NCI-H2196 treated with DMSO at 0.1 percent for 48 hours (cell line): ENCODE measurements at regions not wholly inside any gene's neighbourhood (a gene's known extent, or its start where the extent isn't known, plus 50 kb on each side); places are given as distances from the start of the nearest gene placed in this dataset.

ENCODE experiments used
- DNase-seq: peaks from one replicate; lab custom pipeline; 2025; ENCODE audit not compliant: unreplicated experiment; lab: John Stamatoyannopoulos, UW

GRCh38 chr11:90803366-90803765 lies 580.5 kb upstream of the CHORDC1 start:
- DNase-seq, result no peak

DNA sequence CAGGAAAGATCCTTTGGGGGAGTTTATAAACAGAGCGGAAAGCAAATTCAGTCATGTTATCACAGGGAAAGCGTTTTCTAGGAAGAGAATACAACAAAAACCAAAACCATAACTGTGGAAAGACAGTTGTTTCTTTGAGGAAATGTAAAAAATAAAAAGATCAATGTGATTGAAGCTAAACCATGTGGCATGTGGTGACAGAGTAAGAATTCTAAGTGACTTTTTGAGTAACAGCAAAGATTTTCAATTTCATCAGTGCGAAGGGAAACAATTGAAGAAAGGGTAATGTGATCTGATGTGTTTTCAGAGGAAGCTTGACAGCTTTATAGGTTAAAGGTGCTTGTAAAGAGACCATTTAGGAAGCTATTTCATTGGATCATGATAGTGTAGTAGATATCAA lies 575.9 kb upstream of the CHORDC1 start:
- no peak for DNase-seq

GRCh38 chr11:90795746-90796145 lies 572.9 kb upstream of the CHORDC1 start:
- no peak for DNase-seq

GRCh38 chr11:90788961-90789360 lies 566.1 kb upstream of the CHORDC1 start:
- no peak for DNase-seq

- DNase-seq, result no peak
Observed at GRCh38 chr11:90784241-90784814, 561.5 kb upstream of the CHORDC1 start.

- DNase-seq, result no peak
Observed at GRCh38 chr11:90783111-90783510, 560.3 kb upstream of the CHORDC1 start.

DNA sequence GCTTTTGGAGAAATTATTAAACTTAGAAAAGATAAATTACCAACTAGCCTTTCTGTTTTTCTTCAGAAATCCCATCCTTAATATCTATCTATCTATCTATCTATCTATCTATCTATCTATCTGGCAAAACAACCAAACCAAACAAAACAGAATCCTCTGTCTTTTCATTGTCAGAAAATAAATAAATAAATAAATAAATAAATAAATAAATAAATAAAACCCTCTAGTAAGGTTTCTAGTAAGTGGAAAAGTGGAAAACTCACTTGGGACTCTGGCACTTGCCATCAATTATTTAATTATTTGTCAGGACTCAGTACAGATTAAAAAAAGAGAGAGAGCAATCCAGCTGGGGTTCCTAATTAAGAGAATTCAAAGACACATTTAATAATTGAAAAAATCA lies 556.2 kb upstream of the CHORDC1 start:
- DNase-seq, result no peak

GRCh38 chr11:90775567-90776165 lies 552.8 kb upstream of the CHORDC1 start:
- DNase-seq, result no peak

- no peak for DNase-seq
Observed at GRCh38 chr11:90774727-90775566, 552.1 kb upstream of the CHORDC1 start.

GRCh38 chr11:90770007-90770406 lies 547.2 kb upstream of the CHORDC1 start:
- no peak for DNase-seq

GRCh38 chr11:90766121-90766520 lies 543.3 kb upstream of the CHORDC1 start:
- no peak for DNase-seq

DNA sequence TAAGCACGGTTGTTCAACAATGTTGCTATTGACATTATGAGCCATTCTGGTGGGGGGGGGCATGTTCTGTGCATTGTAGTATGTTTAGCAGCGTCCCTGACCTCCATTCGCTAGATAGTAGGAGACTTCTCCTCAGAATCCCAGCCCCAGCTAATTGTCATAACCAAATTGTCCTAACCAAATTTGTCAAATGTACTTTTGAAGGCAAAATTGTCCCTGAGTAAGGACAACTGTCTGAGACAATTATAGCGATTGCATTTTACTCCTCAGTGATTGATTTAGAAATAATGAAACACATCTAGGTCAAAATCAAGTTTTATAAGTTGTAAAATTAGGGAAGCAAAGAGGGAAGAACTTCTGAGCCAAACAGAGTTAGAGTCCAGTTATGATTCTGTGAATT lies 541.8 kb upstream of the CHORDC1 start:
- DNase-seq, result no peak

DNA sequence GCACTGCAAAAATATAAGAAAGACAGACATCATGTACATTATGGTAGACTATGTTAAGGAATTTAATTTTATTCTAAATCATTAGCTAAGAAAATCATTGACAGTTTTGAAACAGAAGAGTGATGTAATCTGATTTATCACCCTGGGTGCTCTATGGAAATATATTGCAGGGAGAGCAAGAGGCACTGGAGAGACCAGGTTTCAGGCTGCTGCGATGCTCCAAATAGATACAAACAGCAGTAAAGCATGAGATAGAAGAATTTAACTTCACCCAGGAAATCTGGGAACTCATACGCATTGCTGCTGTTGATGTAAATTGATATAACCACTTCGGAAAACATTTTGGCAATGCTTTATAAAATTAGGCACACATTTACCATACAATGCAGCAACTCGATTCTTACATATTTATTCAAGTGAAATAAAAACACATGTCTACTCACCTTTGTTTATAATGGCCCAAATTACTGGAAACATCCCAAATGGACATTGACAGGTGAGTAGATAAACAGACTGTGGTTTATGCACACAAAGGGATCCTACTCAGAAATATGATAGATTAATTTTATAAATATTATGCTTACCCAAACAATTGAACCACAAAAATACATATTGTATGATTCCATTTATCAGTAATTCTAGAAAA lies 535.1 kb upstream of the CHORDC1 start:
- peak; percentile 6 for DNase-seq

- no peak for DNase-seq
Observed at GRCh38 chr11:90756617-90757016, 533.8 kb upstream of the CHORDC1 start.

- no peak for DNase-seq
Observed at GRCh38 chr11:90753546-90753945, 530.7 kb upstream of the CHORDC1 start.

DNA sequence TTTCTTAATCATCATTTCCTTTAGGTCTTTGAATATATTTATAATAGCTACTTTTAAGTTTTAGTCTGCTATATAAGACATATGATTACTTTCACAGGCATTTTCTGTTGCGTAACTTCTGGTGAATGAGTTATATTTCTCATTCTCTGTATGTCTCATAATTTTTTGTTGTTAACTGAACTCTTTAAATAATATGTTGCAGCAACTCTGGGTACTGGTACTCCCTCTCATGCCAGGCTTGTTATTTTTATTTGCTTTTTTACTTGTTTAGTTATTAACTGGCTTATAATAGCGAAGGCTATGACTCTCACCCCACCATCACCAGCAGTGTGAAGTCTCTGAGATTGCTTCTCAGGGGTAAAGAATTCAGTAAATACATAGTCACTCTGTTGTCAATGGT lies 524.2 kb upstream of the CHORDC1 start:
- no peak for DNase-seq

DNA sequence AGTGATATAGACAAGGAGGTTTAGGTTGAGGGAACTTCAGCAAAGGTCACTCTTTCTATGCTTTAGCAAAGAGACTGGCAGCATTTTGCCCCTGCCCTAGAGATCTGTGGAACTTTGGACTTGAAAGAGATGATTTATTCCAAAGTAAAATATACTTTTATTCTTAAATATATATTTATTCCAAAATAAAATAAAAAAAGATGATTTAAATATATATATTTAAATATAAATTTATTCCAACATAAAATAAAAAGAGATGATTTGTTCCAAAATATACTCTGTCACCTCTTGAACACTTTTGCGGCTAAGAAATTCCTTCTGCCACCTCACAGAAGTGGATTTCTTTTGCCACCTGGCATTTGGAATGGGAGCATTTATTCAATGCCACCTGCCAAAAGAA lies 521.3 kb upstream of the CHORDC1 start:
- no peak for DNase-seq

GRCh38 chr11:90738799-90739198 lies 516.0 kb upstream of the CHORDC1 start:
- DNase-seq, result no peak

DNA sequence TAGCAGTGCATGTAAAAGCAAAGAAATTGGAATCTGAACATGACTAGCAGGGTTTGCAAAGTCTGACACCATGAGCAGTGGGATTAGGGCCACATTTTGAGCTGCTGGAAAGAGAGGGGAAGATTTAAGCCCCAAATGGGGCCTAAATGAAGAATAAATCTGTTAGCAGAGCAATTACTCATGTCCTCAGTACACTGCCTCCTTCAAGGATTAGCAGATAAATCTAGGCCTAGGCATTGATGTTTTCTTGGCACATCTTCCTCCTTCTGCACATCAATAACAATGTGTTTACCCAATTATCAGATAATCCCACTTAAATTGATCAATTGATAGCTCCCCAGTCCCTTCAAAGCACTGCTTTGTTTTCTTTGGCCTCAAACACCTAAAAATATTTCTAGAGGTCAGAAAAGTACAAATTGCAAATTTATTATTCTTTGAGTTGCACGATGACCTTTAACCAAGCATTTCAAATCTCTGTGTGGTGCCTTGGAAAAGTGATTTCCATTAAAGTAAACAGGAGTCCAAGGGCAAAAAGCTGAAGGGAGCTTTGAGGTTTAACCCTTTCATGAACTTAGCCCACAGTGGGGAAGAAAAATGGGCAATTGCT lies 514.7 kb upstream of the CHORDC1 start:
- DNase-seq, result no peak

DNA sequence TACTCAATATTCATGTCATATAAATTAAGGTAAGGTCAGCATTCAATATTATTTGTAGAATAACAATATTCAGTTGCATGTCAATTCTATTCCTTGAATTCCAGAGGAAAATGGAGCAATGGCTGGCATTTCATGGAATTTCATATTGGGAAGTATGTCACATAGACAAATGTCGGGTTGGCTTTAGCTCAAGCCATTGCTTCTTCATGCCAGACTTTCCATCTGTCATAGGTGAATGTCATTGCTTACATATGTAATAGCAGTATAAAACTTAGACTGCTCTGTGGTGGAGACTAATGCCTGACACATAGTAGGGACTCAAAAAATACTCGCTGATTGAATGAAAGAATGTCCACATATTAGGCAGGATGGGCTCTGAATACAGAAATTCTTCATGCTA lies 509.6 kb upstream of the CHORDC1 start:
- DNase-seq, result no peak

DNA sequence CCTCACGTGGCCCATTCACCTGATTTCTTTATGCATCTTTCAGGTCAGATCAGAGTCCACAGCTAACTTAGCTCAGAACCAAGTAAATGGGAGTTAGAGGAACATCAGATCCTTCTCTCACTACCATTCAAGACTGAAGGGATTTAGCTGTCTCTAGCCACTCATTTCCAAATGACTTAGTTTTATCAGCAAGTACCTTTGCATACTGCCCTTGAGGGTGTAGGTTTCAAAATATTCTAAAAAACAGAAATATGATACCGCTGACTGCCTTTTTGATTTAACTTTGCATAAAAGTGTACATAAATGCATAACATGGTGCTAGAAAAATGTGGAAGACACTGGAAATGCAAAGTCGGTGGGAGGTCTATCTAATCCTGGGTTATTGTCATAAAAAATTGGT lies 500.6 kb upstream of the CHORDC1 start:
- DNase-seq, result no peak
